CD4-positive, alpha-beta memory T cell (primary cell): ENCODE measurements at regions not wholly inside any gene's neighbourhood (a gene's known extent, or its start where the extent isn't known, plus 50 kb on each side); places are given as distances from the start of the nearest gene placed in this dataset.
A peak's percentile ranks its signal among the peaks of the same experiment; 100 is the strongest.
"Not testable (repeated sequence)": the region's sequence is repeated elsewhere in the genome, so short reads cannot be mapped to it uniquely, and the experiment has no call there.

ENCODE experiments used
- CTCF ChIA-PET: fragments of 350-600 bp; sonication (Branson Sonifier 250); formaldehyde crosslinking; loops from one replicate; lab custom pipeline; 2021; ENCODE audit warnings: inconsistent platforms; ENCODE audit not compliant: partially characterized antibody; lab: Charles Lee
- POLR2A ChIA-PET: fragments of 350-600 bp; sonication (Branson Sonifier 250); formaldehyde crosslinking; loops from one replicate; lab custom pipeline; 2021; ENCODE audit not compliant: partially characterized antibody; lab: Charles Lee
- DNase-seq, 5 donors: peaks; one replicate each; pipeline versions ENCODE4 v3.0.0 to v3.0.0-alpha.2; 2020 to 2022; ENCODE audit warnings: mixed read lengths in 1 of 5
- H3K27ac ChIP-seq: one replicate; pipeline ENCODE4 v1.7.0; 2013; ENCODE audit warnings: low read depth, low read length
- H3K27me3 ChIP-seq: 2 replicates; pipeline ENCODE4 v1.7.0; 2013; ENCODE audit warnings: mild to moderate bottlenecking, low read length, moderate library complexity; ENCODE audit not compliant: insufficient read depth
- H3K36me3 ChIP-seq: 2 replicates; pipeline ENCODE4 v1.7.0; 2013; ENCODE audit warnings: mild to moderate bottlenecking, low read length, moderate library complexity; ENCODE audit not compliant: insufficient read depth
- H3K4me1 ChIP-seq: 2 replicates; pipeline ENCODE4 v1.7.0; 2013; ENCODE audit warnings: mild to moderate bottlenecking, low read length, moderate library complexity; ENCODE audit not compliant: insufficient read depth
- H3K4me3 ChIP-seq, 2 donors: one replicate each; pipeline ENCODE4 v1.7.0; 2013; ENCODE audit warnings: low read length in 2 of 2, mild to moderate bottlenecking in 1 of 2
- H3K9me3 ChIP-seq, 2 donors: one replicate each; pipeline ENCODE4 v1.7.0; 2013; ENCODE audit warnings: low read length in 2 of 2, control low read depth in 1 of 2; ENCODE audit not compliant: control insufficient read depth in 1 of 2
- H3K27ac Mint-ChIP-seq, 7 donors: one replicate each; pipeline ENCODE4 v1.8.0; 2020 to 2021; ENCODE audit warnings: mixed read lengths in 7 of 7, mild to moderate bottlenecking in 6 of 7, inconsistent platforms in 3 of 7, moderate library complexity in 3 of 7
- H3K27me3 Mint-ChIP-seq, 2 donors: one replicate each; pipeline ENCODE4 v1.8.0; 2020 to 2021; ENCODE audit warnings: mixed read lengths in 2 of 2
- H3K36me3 Mint-ChIP-seq, 2 donors: one replicate each; pipeline ENCODE4 v1.8.0; 2020 to 2021; ENCODE audit warnings: mixed read lengths in 2 of 2, inconsistent platforms in 1 of 2, mild to moderate bottlenecking in 1 of 2
- H3K4me1 Mint-ChIP-seq, 4 donors: one replicate each; pipeline ENCODE4 v1.8.0; 2020 to 2021; ENCODE audit warnings: mixed read lengths in 4 of 4, mild to moderate bottlenecking in 1 of 4
- H3K4me3 Mint-ChIP-seq, 8 donors: one replicate each; pipeline ENCODE4 v1.8.0; 2020 to 2021; ENCODE audit warnings: mixed read lengths in 8 of 8, mild to moderate bottlenecking in 7 of 8, moderate library complexity in 6 of 8, inconsistent platforms in 3 of 8
- H3K9me3 Mint-ChIP-seq, 8 donors: one replicate each; pipeline ENCODE4 v1.8.0; 2020 to 2021; ENCODE audit warnings: mixed read lengths in 8 of 8, mild to moderate bottlenecking in 5 of 8, inconsistent platforms in 3 of 8, moderate library complexity in 1 of 8
- intact Hi-C: fragments of 100-400 bp; cut with micrococcal nuclease; formaldehyde crosslinking; loops from one replicate; pipeline ENCODE4 v1.15.1; 2023

- DNase-seq, result no peak
- H3K9me3 ChIP-seq, result no peaks in the 10 kb centered on the region
- H3K4me1 ChIP-seq, result no peaks in the 10 kb centered on the region
- H3K27me3 ChIP-seq, result no peaks in the 10 kb centered on the region
- H3K27ac ChIP-seq, result no peak overlapping the region
- H3K27ac Mint-ChIP-seq, result no peak overlapping the region
- ChIA-PET POLR2A (no interaction called here), CTCF (no interaction called here)
- H3K9me3 Mint-ChIP-seq, result no peaks in the 10 kb centered on the region
- no peak overlapping the region for H3K4me3 Mint-ChIP-seq
- no peaks in the 10 kb centered on the region for H3K27me3 Mint-ChIP-seq
- intact Hi-C loops, result no loop called here
- no peaks in the 10 kb centered on the region for H3K4me1 Mint-ChIP-seq
- no peaks in the 10 kb centered on the region for H3K36me3 ChIP-seq
- no peaks in the 10 kb centered on the region for H3K36me3 Mint-ChIP-seq
- H3K4me3 ChIP-seq, result no peak overlapping the region
These were observed 111.3 kb upstream of the GOLGA6L6 start for GRCh38 chr15:20652914-20653313.

DNA sequence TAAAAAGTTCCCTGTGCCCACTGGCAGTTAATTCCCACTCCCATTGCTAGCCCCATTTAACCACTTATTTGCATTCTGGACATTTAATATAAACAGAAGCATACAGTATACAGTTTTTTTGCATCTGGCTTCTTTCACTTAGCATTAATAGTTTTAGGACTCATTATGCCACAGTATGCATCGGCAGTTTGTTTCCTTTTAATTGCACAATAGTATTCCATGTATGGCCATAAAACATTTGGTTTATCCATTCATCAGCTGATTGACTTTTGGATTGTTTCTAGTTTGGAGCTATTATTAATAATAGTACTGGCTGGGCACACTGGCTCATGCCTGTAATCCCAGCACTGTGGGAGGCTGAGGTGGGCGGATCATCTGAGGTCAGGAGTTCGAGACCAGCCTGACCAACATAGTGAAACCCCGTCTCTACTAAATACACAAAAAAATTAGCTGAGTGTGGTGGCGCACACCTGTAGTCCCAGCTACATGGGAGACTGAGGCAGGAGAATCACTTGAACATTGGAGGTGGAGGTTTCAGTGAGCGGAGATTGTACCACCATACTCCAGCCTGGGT is 106.9 kb upstream of the GOLGA6L6 start:
- peaks cover 11% of the 10 kb centered on the region for H3K4me1 ChIP-seq
- H3K4me3 ChIP-seq, POLR2A ChIA-PET, DNase-seq, intact Hi-C loops, H3K36me3 Mint-ChIP-seq, H3K4me3 Mint-ChIP-seq, H3K4me1 Mint-ChIP-seq, H3K27ac ChIP-seq, H3K9me3 ChIP-seq, H3K27ac Mint-ChIP-seq, H3K27me3 Mint-ChIP-seq, CTCF ChIA-PET, H3K27me3 ChIP-seq, H3K36me3 ChIP-seq, H3K9me3 Mint-ChIP-seq: not testable (repeated sequence)

DNA sequence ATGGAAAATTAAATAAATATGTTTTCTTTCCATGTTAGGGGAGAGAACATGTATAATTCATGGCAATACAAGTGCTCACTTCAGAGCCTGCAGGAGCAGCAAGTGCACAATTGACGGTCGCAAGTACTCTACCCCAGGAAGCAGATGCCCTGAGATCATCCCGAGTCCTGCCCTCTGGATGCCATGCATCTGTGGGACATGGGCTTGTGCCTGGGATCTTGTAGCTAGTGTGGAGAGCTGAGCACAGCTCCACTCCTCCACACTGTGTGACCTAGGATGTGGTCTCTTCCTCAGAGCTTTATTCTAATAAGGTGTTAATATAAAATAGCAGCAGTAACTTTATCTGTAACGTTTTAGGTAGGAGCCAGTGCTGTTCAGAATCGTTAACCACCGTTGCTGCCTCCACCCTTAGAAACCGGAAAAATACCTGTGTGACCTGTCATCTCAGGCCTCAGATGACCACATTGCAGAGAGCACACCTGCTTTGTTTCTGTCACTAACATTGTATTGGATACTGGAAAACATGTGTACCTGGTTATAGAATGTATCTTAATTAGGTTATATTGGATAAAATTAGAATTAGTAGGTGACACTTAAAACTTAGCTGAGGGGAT is 105.0 kb upstream of the GOLGA6L6 start:
- no peaks in the 10 kb centered on the region for H3K4me1 Mint-ChIP-seq
- no peak overlapping the region for H3K27ac ChIP-seq
- H3K27me3 ChIP-seq, result no peaks in the 10 kb centered on the region
- ChIA-PET POLR2A (no interaction called here), CTCF (no interaction called here)
- peaks cover 11% of the 10 kb centered on the region for H3K4me1 ChIP-seq
- intact Hi-C loops, result no loop called here
- H3K9me3 Mint-ChIP-seq, result no peaks in the 10 kb centered on the region
- H3K36me3 Mint-ChIP-seq, result no peaks in the 10 kb centered on the region
- H3K36me3 ChIP-seq, result no peaks in the 10 kb centered on the region
- H3K27me3 Mint-ChIP-seq, result peaks cover 11 to 12% of the 10 kb centered on the region in 2 donors
- no peaks in the 10 kb centered on the region for H3K9me3 ChIP-seq
- no peak overlapping the region for H3K4me3 ChIP-seq
- no peak for DNase-seq
- no peak overlapping the region for H3K4me3 Mint-ChIP-seq
- H3K27ac Mint-ChIP-seq, result no peak overlapping the region

GRCh38 chr15:20645956-20646355 is 104.4 kb upstream of the GOLGA6L6 start:
- H3K4me3 ChIP-seq, result no peak overlapping the region
- intact Hi-C loops, result no loop called here
- Mint-ChIP-seq H3K4me1 (no peaks in the 10 kb centered on the region), H3K27ac (no peak overlapping the region), H3K4me3 (no peak overlapping the region), H3K27me3 (peaks cover 11 to 12% of the 10 kb centered on the region in 2 donors), H3K9me3 (no peaks in the 10 kb centered on the region), H3K36me3 (no peaks in the 10 kb centered on the region)
- no peak overlapping the region for H3K27ac ChIP-seq
- H3K36me3 ChIP-seq, result no peaks in the 10 kb centered on the region
- CTCF ChIA-PET, result no interaction called here
- POLR2A ChIA-PET, result no interaction called here
- peak in 4 of 5 donors; percentile 21 to 43 (median 30) for DNase-seq
- H3K27me3 ChIP-seq, result no peaks in the 10 kb centered on the region
- peaks cover 11% of the 10 kb centered on the region for H3K4me1 ChIP-seq
- no peaks in the 10 kb centered on the region for H3K9me3 ChIP-seq

DNA sequence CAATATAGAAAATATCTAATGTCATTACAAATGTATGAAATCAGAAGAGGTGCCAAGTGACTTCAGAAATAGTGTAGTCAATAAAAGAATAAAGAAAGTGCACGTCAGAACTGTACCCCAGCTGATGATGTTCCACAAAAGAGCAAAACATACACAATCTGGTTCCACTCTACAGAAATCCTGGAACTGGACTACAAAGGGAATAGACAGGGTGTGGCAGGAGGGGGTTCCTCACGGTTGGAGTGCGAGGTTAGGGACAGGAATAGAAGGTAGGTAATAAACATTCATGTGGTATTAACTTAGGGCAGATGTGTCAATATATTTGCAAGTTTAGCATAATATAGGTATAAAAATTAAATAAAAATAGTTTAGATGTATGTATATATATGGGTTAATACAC is 103.3 kb upstream of the GOLGA6L6 start:
- Mint-ChIP-seq H3K27me3 (peaks cover 11 to 12% of the 10 kb centered on the region in 2 donors), H3K27ac (no peak overlapping the region), H3K36me3 (no peaks in the 10 kb centered on the region), H3K9me3 (no peaks in the 10 kb centered on the region), H3K4me1 (no peaks in the 10 kb centered on the region), H3K4me3 (no peak overlapping the region)
- no peaks in the 10 kb centered on the region for H3K36me3 ChIP-seq
- DNase-seq, result no peak
- intact Hi-C loops, result no loop called here
- POLR2A ChIA-PET, result no interaction called here
- CTCF ChIA-PET, result no interaction called here
- no peaks in the 10 kb centered on the region for H3K27me3 ChIP-seq
- no peak overlapping the region for H3K27ac ChIP-seq
- no peaks in the 10 kb centered on the region for H3K9me3 ChIP-seq
- H3K4me3 ChIP-seq, result no peak overlapping the region
- peaks cover 11% of the 10 kb centered on the region for H3K4me1 ChIP-seq

- CTCF ChIA-PET, result no interaction called here
- no peaks in the 10 kb centered on the region for H3K9me3 Mint-ChIP-seq
- H3K36me3 Mint-ChIP-seq, result no peaks in the 10 kb centered on the region
- no peak for DNase-seq
- H3K27me3 Mint-ChIP-seq, result peaks cover 11 to 12% of the 10 kb centered on the region in 2 donors
- H3K4me1 Mint-ChIP-seq, result no peaks in the 10 kb centered on the region
- Histone ChIP-seq H3K9me3 (no peaks in the 10 kb centered on the region), H3K27ac (no peak overlapping the region), H3K4me3 (no peak overlapping the region), H3K36me3 (no peaks in the 10 kb centered on the region), H3K4me1 (peaks cover 11% of the 10 kb centered on the region), H3K27me3 (no peaks in the 10 kb centered on the region)
- intact Hi-C loops, result no loop called here
- H3K27ac Mint-ChIP-seq, result no peak overlapping the region
- no peak overlapping the region for H3K4me3 Mint-ChIP-seq
- POLR2A ChIA-PET, result no interaction called here
These were observed 102.3 kb upstream of the GOLGA6L6 start for GRCh38 chr15:20643829-20644425.

- Histone ChIP-seq H3K4me3 (no peak overlapping the region), H3K4me1 (peaks cover 11% of the 10 kb centered on the region), H3K36me3 (no peaks in the 10 kb centered on the region), H3K27me3 (no peaks in the 10 kb centered on the region), H3K27ac (no peak overlapping the region), H3K9me3 (no peaks in the 10 kb centered on the region)
- no peak for DNase-seq
- Mint-ChIP-seq H3K4me1 (no peaks in the 10 kb centered on the region), H3K27ac (no peak overlapping the region), H3K36me3 (no peaks in the 10 kb centered on the region), H3K27me3 (peaks cover 11 to 12% of the 10 kb centered on the region in 2 donors), H3K9me3 (no peaks in the 10 kb centered on the region), H3K4me3 (no peak overlapping the region)
- CTCF ChIA-PET, result interaction anchor here (1.7 kb wide), 1 partner anchor 8 kb away, joined by 3 read pairs; no protein-coding TSS in a partner anchor
- POLR2A ChIA-PET, result no interaction called here
- intact Hi-C loops, result no loop called here
These were observed 101.6 kb upstream of the GOLGA6L6 start for GRCh38 chr15:20643024-20643770.
